ENCODE measurements at regions not wholly inside any gene's neighbourhood (a gene's known extent, or its start where the extent isn't known, plus 50 kb on each side); places are given as distances from the start of the nearest gene placed in this dataset.

- H3K9me3 ChIP-seq (ENCODE audit: control insufficient read depth, insufficient read depth, low read depth, low read length) = no peaks in the 10 kb centered on the region
- in situ Hi-C loops (cut with HindIII; ENCODE audit: low pct_unique_long_range_greater_than_20kb, low sequenced_read_pairs) (no loop called here), intact Hi-C loops (cut with micrococcal nuclease; ENCODE audit: unreplicated experiment) (no loop called here)
- ATAC-seq (no peak), DNase-seq (ENCODE audit: low read depth, low spot score) (no peak)
- no peak overlapping the region for H3K27ac ChIP-seq (ENCODE audit: low read length)
- BruUV-seq (replicated peaks) = no TSS peak
- no peaks in the 10 kb centered on the region for H3K36me3 ChIP-seq (ENCODE audit: control insufficient read depth, insufficient read depth, low read length)
- ChIA-PET CTCF (no interaction called here), POLR2A (no interaction called here)
- no peak overlapping the region for H3K4me3 ChIP-seq (ENCODE audit: low read depth in 2 of 2, low read length in 2 of 2)
- no peaks in the 10 kb centered on the region for H3K4me1 ChIP-seq (ENCODE audit: control insufficient read depth, insufficient read depth, low read length)
- H3K27me3 ChIP-seq (ENCODE audit: control insufficient read depth, insufficient read depth, low read length) = no peaks in the 10 kb centered on the region
- TF ChIP-seq REST (IDR thresholded peaks at IDR 0.05; ENCODE audit: insufficient read depth in 1 of 2, low read depth in 2 of 2, low read length in 1 of 2) = no peak
These were observed 51.9 kb upstream of the IYD start for GRCh38 chr6:150316936-150317335.

Measured in Panc1 (cell line).